ENCODE measurements at regions not wholly inside any gene's neighbourhood (a gene's known extent, or its start where the extent isn't known, plus 50 kb on each side); places are given as distances from the start of the nearest gene placed in this dataset.

GRCh38 chr4:163072222-163072621, 94.5 kb downstream of the NAF1 start:
- TF ChIP-seq CTCF (IDR thresholded peaks at IDR 0.05) (no peak), POLR2A (IDR thresholded peaks at IDR 0.05) (no peak)
